Skeletal muscle satellite cell (primary cell): ENCODE measurements at regions not wholly inside any gene's neighbourhood (a gene's known extent, or its start where the extent isn't known, plus 50 kb on each side); places are given as distances from the start of the nearest gene placed in this dataset.
"Not testable (repeated sequence)": the region's sequence is repeated elsewhere in the genome, so short reads cannot be mapped to it uniquely, and the experiment has no call there.

Experiments used
- H3K27me3 ChIP-seq: 2 replicates; pipeline ENCODE4 v1.7.0; 2013; ENCODE audit warnings: low read length; ENCODE audit not compliant: control insufficient read depth, insufficient read depth
- H3K36me3 ChIP-seq: 2 replicates; pipeline ENCODE4 v1.7.0; 2013; ENCODE audit warnings: mild to moderate bottlenecking, control low read depth, low read length; ENCODE audit not compliant: insufficient read depth
- H3K4me1 ChIP-seq: 2 replicates; pipeline ENCODE4 v1.7.0; 2013; ENCODE audit warnings: low read length; ENCODE audit not compliant: control insufficient read depth, insufficient read depth
- H3K4me2 ChIP-seq: 2 replicates; pipeline ENCODE4 v1.7.0; 2013; ENCODE audit warnings: mild to moderate bottlenecking, low read length
- H3K4me3 ChIP-seq: 2 replicates; pipeline ENCODE4 v1.7.0; 2013; ENCODE audit warnings: low read length
- H3K9ac ChIP-seq: 2 replicates; pipeline ENCODE4 v1.7.0; 2013; ENCODE audit warnings: mild to moderate bottlenecking, low read depth, low read length, moderate library complexity
- H3K9me3 ChIP-seq: replicated peaks from 2 replicates; pipeline ENCODE4 v1.7.0; 2013; ENCODE audit warnings: mild to moderate bottlenecking, control low read depth, low read length

DNA sequence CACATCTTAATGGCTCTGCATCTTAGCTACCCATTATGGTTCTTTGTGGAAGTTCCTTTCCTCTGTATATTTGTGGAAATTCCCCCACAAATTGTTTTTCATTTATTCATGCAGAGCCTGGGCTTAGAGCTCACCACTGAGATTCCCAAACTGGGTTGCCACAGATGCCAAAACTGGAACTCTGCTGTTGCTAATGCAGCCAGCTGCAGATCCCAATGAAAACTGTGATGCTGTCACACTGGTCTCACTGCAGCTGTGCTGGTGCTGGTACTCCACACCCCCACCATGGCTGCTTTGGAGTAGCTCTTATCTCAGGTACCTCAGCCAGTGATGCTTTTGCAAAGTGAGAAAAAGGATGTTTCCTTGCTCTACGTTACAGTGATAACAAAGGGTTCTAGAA lies 87.7 kb downstream of the DCK start:
- no peak overlapping the region for H3K9ac ChIP-seq
- no peaks in the 10 kb centered on the region for H3K9me3 ChIP-seq
- no peaks in the 10 kb centered on the region for H3K36me3 ChIP-seq
- H3K27me3 ChIP-seq: peaks cover 17% of the 10 kb centered on the region
- no peak overlapping the region for H3K4me3 ChIP-seq
- H3K4me2 ChIP-seq: no peak overlapping the region
- H3K4me1 ChIP-seq: no peaks in the 10 kb centered on the region

DNA sequence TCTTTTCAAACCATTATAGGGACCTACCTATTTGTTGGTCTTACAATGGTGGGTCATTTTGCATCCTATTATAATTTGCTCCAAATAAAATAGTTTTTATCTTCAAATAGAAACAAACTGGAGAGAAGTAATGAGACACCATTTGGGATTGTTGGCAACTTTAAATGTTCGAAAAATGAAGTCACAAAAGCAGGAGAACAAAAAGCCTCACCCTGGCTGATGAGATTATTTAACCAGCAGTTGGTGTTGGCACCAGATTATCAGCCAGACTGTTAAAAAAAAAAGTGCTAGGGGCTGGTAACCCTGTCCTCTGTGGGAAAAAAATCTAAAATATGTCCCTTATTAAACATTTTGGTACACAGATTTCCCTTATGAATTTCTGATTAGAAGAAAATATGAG lies 100.3 kb downstream of the DCK start:
- Histone ChIP-seq H3K9ac (no peak overlapping the region), H3K4me2 (no peak overlapping the region), H3K27me3 (no peaks in the 10 kb centered on the region), H3K36me3 (no peaks in the 10 kb centered on the region), H3K4me1 (no peaks in the 10 kb centered on the region), H3K4me3 (no peak overlapping the region), H3K9me3 (no peaks in the 10 kb centered on the region)

DNA sequence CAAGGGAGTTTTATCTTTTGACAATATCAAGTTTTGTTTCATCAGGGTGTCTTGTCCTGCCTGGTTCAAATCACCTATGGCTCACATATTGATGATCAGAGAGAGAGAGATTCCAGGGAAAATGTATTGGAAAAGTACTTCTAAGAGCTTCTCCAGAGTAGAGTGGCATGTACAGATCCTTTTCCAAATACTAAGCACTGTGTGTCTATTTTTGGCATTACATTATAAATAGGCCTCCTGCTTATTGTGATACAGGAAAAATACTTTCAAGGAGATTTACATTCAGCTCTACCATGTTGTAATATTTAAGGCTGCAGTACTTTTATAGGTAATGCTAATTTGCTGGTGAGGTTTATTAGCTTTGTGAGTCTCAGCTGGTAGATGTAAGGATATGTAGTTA lies 100.8 kb downstream of the DCK start:
- Histone ChIP-seq H3K4me1 (no peaks in the 10 kb centered on the region), H3K4me2 (no peak overlapping the region), H3K9me3 (no peaks in the 10 kb centered on the region), H3K4me3 (no peak overlapping the region), H3K36me3 (no peaks in the 10 kb centered on the region), H3K27me3 (no peaks in the 10 kb centered on the region), H3K9ac (no peak overlapping the region)

DNA sequence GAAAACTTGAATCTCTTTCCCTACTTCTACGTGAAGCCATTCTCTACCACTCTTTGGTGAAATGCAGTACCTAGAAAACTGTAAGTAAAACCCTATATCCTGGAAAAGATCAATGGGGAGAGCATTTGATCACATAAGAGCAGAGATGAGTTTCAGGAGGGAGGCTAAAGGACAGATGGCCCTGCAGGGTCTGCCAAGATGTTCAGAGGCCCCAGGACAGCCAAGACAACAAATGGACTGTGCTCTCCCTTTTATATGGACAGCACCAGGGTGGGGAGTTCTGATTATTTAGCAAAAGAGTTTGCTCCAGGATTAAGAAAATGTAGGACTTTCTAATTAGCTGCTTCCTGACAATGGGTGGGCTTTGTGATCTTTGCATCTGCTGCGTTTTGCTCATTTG lies 101.7 kb downstream of the DCK start:
- Histone ChIP-seq H3K27me3 (no peaks in the 10 kb centered on the region), H3K4me3 (no peak overlapping the region)

DNA sequence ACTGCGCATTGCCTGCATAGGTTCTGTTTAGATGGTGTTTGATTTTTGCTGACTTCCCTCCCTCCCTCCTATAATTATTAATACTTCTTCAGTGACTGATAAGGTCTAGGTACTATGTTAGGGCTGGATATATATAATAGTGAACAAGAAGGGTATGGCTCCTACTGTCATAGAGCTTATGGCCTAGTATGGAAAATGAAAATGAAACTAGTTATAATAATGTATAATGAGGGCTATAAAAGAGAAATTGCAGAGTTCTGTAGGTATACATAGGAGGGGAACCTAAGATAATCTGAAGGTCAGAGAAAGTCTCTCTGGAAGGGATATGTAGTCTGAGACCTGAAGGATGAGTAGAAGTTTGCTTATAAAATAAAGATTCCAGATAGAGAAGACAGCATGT lies 102.1 kb downstream of the DCK start:
- Histone ChIP-seq H3K9me3 (no peaks in the 10 kb centered on the region), H3K36me3 (no peaks in the 10 kb centered on the region), H3K9ac (no peak overlapping the region), H3K4me3 (no peak overlapping the region), H3K27me3 (no peaks in the 10 kb centered on the region), H3K4me2 (no peak overlapping the region), H3K4me1 (no peaks in the 10 kb centered on the region)

More for the DNA sequence above, 101.7 kb downstream of the DCK start:
- no peaks in the 10 kb centered on the region for H3K4me1 ChIP-seq
- no peak overlapping the region for H3K9ac ChIP-seq
- H3K36me3 ChIP-seq: no peaks in the 10 kb centered on the region
- no peak overlapping the region for H3K4me2 ChIP-seq
- H3K9me3 ChIP-seq: no peaks in the 10 kb centered on the region

DNA sequence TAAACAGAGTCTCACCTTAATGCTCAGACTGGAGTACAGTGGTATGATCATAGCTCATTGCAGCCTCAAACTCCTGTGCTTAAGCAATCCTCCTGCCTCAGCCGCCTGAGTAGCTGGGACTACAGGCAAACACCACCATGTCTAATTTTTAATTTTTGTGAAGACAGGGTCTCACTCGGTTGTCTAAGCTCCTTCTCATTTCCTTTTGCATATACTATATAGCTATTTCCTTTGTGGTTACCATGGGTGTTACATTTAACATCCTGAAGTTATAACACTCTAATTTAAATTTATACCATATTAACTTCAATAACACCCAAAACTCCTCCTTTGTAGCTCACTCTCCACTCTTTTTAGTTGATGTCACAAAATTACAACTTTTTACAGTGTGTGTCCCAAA lies 114.3 kb downstream of the DCK start:
- no peak overlapping the region for H3K4me3 ChIP-seq
- H3K36me3 ChIP-seq: no peaks in the 10 kb centered on the region

DNA sequence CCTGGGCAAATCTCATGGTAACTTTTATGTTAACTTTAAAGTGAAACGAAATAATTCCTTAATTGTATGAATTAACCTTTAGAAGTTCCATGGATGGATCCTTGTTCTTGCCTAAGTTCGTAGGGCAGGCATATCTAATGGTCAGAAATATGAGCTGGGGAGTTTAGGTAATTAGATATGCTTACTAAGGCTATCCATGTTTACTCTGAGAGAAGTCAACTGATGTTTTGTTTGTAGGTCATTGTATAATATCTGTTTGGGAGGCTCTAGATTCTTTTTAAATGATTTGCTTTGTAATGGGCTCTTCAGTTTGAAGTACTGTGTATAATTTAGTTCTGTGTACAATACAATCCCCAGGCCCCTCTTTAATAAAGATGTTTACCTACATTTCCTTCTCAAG lies 117.0 kb downstream of the DCK start:
- H3K36me3 ChIP-seq: no peaks in the 10 kb centered on the region
- no peaks in the 10 kb centered on the region for H3K9me3 ChIP-seq
- H3K4me1 ChIP-seq: no peaks in the 10 kb centered on the region
- no peak overlapping the region for H3K4me2 ChIP-seq
- no peak overlapping the region for H3K9ac ChIP-seq
- no peak overlapping the region for H3K4me3 ChIP-seq
- no peaks in the 10 kb centered on the region for H3K27me3 ChIP-seq

More for the DNA sequence above, 114.3 kb downstream of the DCK start:
- no peak overlapping the region for H3K9ac ChIP-seq
- no peaks in the 10 kb centered on the region for H3K4me1 ChIP-seq
- no peaks in the 10 kb centered on the region for H3K27me3 ChIP-seq
- no peak overlapping the region for H3K4me2 ChIP-seq
- no peaks in the 10 kb centered on the region for H3K9me3 ChIP-seq

DNA sequence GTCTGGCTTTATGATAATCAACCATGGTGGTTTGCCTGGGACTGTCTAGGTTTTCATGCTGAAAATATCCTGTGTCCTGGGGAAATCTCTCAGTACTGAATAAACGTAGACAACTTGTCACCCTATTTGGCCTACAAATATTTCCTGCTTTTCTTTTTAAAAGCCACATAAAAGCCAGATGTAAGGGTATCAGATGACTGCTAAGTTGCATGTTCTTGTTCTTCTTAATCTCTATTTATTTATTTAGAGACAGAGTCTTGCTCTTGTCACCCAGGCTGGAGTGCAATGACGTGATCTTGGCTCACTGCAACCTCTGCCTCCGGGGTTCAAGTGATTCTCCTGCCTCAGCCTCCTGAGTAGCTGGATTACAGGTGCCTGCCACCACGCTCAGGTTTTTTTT lies 117.7 kb downstream of the DCK start:
- not testable (repeated sequence) for H3K27me3 ChIP-seq, H3K4me1 ChIP-seq, H3K4me2 ChIP-seq, H3K4me3 ChIP-seq, H3K36me3 ChIP-seq, H3K9ac ChIP-seq, H3K9me3 ChIP-seq

DNA sequence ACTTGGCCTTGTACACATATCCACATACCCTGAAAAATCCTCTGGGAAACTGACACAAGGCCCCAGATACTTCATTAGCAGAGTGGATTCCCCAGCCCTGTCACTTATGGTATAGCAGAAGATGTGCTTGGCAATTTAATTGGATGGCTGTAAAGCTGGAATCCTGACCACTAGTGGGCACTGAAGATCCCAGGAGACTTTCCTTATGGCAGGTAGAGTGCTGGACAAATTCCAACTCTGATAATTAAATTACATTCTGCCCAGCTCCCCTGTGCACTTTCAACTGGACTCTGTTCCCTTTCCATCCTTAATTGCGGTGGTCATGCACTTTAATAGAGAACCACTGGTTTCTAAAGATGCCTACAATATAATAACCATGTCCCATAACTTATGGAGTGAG lies 119.8 kb downstream of the DCK start:
- H3K4me2 ChIP-seq: no peak overlapping the region
- no peaks in the 10 kb centered on the region for H3K4me1 ChIP-seq
- H3K36me3 ChIP-seq: no peaks in the 10 kb centered on the region
- no peaks in the 10 kb centered on the region for H3K9me3 ChIP-seq
- H3K9ac ChIP-seq: no peak overlapping the region
- no peaks in the 10 kb centered on the region for H3K27me3 ChIP-seq
- no peak overlapping the region for H3K4me3 ChIP-seq

DNA sequence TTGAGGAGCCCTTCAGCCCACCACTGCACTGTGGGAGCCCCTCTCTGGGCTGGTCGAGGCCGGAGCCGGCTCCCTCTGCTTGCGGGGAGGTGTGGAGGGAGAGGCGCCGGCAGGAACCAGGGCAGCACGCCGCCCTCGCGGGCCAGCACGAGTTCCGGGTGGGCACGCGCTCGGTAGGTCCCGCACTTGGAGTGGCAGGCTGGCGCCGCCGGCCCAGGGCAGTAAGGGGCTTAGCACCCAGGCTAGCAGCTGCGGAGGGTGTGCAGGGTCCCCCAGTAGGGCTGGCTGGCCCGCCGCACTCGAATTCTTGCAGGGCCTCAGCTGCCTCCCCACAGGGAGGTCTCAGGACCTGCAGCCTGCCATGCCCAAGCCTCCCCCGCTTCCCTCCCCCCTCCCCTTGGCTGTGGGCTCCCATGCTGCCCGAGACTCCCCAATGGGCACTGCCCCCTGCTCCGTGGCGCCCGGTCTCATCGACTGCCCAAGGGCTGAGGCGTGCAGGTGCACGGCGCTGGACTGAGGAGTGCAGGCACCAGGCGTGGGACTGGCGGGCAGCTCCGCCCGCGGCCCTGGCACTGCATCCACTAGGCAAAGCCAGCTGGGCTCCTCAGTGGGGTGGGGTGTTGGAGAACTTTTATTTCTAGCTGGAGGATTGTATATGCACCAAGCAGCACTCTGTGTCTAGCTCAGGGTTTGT lies 127.5 kb downstream of the DCK start:
- H3K27me3 ChIP-seq: no peaks in the 10 kb centered on the region
- H3K36me3 ChIP-seq: no peaks in the 10 kb centered on the region
- no peaks in the 10 kb centered on the region for H3K9me3 ChIP-seq
- no peaks in the 10 kb centered on the region for H3K4me1 ChIP-seq
- no peak overlapping the region for H3K9ac ChIP-seq
- no peak overlapping the region for H3K4me2 ChIP-seq
- H3K4me3 ChIP-seq: no peak overlapping the region

DNA sequence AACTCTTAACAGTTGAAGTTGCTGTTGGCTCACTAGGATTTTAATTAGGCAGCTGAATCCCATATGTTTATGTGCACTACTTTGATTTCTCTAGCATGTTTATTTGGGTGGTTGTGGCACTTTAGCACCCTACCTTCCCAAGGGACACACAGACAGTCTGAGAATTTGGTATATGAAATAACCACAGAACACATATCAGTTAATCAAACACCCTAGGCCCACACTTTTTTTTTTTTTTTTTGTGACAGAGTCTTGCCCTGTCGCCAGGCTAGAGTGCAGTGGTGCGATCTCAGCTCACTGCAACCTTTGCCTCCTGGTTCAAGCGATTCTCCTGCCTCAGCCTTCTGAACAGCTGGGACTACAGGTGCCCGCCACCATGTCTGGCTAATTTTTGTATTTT lies 130.5 kb downstream of the DCK start:
- peaks cover 9% of the 10 kb centered on the region for H3K4me1 ChIP-seq
- H3K9ac ChIP-seq: no peak overlapping the region
- no peak overlapping the region for H3K4me2 ChIP-seq
- H3K4me3 ChIP-seq: no peak overlapping the region
- no peaks in the 10 kb centered on the region for H3K27me3 ChIP-seq
- no peaks in the 10 kb centered on the region for H3K36me3 ChIP-seq
- H3K9me3 ChIP-seq: no peaks in the 10 kb centered on the region

DNA sequence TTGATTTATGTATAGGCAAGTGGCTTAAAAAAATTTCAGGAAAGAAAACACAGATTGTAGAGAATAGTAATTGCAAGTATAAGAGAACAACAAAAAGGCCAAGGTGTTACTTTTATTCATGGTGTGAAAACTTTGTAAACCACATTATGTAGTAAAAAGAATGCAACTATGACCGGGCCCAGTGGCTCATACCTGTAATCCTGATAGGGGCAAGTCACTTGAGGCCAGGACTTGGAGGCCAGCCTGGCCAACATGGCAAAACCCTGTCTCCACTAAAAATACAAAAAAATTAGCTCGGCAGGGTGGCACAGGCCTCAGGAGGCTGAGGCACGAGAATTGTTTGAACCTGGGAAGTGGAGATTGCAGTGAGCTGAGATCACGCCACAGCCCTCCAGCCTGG lies 131.7 kb downstream of the DCK start:
- Histone ChIP-seq H3K4me2 (no peak overlapping the region), H3K36me3 (no peaks in the 10 kb centered on the region), H3K27me3 (no peaks in the 10 kb centered on the region), H3K4me3 (no peak overlapping the region), H3K9ac (no peak overlapping the region), H3K9me3 (no peaks in the 10 kb centered on the region), H3K4me1 (peaks cover 9% of the 10 kb centered on the region)
